EL (cell line): ENCODE measurements at regions not wholly inside any gene's neighbourhood (a gene's known extent, or its start where the extent isn't known, plus 50 kb on each side); places are given as distances from the start of the nearest gene placed in this dataset.

Source experiments
- DNase-seq: peaks from one replicate; pipeline ENCODE4 v3.0.0-alpha.2; 2016

DNA sequence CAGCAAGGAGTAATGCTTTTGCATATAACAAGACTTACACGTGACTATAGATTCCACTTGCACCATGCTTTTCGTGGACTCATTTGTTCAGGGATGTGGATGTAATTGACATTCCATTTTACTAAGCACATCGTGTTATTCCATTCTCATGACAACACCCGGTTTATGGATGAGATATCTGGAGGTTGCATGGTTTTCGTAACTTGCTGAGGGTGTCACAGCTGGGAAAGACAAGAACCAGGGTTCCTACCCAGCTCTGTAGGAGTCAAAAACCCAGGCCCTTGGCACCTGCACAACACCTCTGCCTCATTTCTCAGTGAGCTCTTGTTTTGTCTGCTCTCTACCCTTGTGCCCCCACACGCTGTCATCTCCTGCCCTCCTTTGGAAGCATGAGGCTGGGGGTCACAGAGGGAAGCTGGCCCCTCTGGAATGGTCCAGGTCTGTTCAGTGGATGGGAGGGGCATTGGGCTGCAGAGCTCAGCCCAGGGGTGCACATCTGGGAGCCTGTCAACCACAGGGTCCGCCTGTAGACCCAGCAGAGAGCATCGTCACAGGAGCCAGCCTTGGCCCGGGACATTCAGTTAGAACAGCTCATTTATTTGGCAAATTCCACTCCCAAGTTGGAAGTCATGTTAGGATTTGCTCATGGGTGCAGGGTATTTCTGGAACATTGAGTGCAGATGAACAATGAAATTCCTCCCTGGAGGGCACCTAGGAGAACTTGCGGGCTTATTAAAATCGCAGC, 120.1 kb upstream of the TWIST2 start:
- peak; percentile 79 for DNase-seq

DNA sequence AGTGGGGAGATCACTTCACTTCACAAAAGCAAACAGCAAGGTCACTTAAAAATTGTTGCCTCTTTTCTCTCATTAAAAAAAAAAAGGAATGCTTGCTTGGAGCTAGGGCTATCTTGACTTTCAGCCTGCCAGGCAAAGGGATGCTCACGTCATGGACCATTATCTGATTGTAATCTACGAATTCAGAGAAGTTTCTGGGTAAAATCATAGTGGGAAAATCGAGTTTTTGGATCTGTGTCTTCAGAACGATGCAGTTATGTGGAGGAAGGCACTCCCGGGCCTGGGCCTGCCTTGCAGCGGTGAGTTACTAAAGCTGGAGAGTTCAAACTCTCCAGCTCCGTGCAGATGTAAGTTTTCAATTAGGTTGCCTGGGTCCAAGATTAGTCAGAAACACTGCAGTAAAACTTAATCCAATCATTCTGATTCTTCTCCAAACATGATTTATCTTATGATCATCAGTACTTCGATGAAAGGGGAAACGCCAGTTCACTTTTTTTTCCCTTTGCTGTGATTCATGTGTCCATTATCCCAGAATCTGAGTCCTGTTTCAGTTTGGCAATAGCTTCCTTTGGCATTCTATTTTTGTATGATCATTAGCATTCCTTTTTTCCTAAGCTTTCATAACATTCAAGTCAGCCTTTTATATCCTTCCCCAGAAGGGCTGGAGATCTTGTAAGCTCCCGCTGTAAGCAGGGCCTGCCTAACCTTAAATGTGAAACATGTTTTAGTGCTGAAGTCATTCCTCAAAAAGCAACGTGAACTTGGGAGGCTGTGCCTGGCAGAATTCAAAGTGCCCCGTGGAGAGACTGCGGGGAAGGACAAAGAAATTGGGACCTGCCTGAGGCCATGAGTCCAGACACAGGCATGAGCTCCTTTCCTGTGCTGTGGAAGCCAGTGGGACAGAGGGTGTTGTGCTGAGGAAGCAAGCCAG, 119.3 kb upstream of the TWIST2 start:
- DNase-seq = peak; percentile 88

DNA sequence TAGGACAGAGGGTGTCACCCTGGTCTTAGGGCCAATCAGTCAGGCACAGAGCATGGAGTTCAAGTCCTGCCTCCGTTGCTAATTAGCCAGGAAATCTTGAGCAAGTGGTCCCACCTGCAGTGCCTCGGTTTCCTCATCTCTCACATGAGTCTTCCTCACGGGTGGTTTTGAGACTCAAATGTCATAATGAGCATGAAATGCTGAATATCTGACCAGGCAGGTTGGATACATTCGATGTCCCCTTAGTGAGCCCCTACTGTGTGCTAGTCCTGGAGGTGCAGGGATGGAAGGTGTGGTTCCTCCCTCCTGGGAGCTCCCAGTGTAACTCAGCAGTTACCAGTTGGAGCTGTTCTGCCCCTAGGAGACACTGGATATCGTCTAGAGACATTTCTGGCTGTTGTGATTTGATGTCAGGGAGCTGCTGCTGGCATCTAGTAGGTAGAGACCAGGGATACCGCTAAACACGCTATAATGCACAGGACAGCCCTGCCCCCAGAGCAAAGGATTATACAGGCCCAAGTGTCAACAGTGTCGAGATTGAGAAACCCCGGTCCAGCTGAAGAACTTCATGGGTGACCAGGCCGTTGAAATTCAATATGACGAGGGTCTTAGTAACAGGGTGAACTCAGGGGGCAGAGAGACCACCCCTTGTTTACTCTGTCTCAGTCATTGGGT, 118.5 kb upstream of the TWIST2 start:
- DNase-seq = no peak

DNA sequence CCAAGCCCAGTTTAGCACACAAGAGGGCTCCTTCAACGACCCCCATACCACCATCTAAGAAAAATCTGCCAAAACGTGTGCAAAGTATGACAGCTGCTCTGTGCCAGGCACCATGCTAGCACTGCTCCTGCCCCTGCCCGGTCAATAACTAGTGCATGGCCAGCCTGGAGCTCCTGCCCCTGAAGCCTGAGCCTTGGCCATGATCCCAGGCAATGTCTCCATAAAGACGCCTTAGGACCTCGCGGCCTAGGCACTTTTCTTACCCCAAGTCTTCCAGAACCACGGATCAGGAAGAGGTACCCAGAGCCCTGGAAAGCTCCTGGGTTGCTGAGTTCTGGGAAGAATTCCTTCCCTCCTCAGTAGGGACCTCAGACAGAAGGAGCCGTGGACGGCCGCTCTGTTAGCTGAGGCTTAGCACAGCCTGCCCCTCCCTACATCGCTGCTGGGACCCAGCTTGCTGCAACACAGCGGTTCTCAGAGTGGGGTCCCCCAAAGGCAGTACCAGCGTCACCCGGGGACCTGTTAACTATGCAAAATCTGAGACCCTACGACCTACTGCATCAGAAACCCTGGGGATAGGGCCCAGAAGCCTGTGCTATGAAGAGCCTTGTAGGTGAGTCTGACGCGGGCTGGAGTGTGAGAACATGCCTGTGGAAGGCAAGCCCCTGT, 117.8 kb upstream of the TWIST2 start:
- no peak for DNase-seq

DNA sequence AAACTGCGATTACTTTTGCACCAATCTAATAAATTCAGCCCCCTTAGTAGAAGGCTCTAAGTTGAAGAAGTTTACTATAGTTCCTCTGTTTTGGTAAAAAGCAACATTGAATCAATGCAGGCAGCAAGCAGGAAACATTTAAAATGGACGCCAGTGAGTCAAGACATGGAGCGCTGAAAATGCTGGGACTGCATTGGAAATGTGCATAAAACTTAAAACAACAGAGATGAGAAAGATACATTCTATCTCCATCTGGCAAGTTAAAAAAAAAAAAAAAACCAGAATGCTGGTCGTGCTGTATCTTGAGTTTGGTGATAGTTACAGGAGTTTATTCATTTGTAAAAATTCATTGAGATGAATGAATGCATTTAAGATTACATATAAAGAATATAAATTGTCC, 117.0 kb upstream of the TWIST2 start:
- DNase-seq = no peak

GRCh38 chr2:238731961-238732360, 115.9 kb upstream of the TWIST2 start:
- no peak for DNase-seq

DNA sequence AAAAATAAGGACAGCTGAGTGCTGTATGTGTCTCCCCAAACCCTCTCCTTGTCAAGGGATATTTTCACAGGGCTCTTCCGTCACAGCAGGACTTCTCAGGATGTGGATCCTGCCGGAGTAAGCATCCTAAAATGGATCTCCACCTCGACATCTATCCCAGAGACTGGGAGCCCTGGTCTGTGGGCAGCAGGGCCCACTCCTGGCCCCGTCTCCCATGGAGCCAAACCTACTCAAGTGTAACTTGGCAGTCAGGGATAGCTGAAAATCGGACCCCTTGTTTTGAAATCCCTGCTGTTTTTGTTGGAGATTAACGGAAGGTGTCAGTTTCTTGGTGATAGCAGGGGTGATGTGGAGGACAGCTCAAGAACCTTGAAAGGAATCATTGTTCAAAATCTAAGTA, 109.0 kb upstream of the TWIST2 start:
- no peak for DNase-seq

- DNase-seq = no peak
Measured at GRCh38 chr2:238739668-238740067, 108.2 kb upstream of the TWIST2 start.

- DNase-seq = no peak
Measured at GRCh38 chr2:238741277-238741676, 106.6 kb upstream of the TWIST2 start.

DNA sequence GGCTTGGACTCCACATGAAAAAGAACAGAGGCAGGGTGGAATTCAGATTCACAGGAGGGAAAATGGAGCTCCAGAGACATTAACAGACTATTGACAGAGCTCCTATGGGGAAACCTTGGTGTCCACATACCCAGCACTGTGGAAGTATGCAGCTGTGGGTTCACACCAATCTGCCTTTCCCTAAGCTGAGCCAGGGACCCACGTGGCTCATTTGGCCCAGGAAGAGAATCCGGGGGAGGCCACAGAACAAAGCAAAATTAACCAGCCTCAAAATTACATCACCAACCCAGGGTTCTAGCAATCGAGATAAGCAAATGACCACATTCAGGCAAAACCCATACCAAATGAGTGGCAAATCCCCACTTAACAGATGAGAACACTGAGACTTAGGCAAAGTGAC, 105.8 kb upstream of the TWIST2 start:
- no peak for DNase-seq

GRCh38 chr2:238742664-238743063, 105.2 kb upstream of the TWIST2 start:
- DNase-seq = no peak

- no peak for DNase-seq
Measured at GRCh38 chr2:238743243-238744065, 104.4 kb upstream of the TWIST2 start.

DNA sequence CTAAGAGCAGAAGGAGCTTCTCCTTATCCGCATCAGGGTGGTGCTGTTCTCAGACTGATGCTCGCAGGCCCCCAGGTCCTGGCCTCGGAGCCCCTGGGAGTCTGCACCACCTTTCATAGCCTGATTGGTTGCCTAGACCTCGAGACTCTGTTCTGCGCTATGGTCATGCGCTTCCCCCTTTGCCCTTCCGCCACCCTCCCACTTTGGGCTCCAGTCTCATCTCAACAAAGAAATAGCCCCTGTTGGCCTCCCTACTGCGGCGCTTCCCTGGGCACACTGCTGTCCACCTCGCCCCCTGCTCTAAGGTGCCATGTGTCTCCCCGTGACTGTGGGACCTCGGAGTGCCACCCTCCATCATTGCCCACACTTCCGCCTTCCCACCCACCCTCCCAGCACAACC, 102.9 kb upstream of the TWIST2 start:
- DNase-seq = no peak

DNA sequence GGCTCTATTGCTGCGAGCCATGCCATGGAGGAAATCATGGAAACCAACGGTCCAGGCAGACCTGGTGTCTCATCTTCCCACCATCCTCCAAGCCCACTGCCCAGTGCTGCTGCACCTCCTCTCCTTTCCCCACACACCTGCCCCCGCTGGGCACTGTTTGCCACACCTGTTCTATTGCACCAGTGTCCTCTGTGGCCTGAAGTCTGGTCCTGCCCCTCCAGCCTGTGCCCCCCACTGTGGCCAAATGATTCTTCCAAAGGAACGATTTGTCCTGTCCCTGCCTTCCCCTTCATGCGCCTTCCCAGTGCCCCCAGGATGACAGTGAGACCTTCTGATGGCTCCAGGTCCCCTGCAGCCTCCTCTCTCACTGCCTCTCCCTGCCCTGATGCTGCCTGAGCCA, 101.9 kb upstream of the TWIST2 start:
- no peak for DNase-seq

DNA sequence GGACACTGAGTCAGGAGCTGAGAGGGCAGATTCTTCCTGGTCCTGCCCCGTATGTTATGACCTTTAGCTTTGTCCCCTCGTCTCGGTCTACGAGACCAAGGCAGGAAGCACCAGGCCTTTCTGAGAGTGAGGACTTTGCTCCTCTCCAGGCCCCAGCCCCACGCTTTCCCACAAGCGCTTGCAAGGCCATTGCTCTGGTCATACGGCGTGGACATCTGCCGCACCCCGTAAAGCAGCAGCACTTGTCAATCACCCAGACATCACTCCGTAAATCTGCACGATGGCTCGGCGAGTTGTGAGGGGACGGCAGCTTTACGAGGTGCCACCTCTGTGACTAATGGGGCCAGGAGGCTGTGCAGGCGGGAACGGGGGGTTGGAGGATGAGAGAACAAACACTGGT, 100.8 kb upstream of the TWIST2 start:
- no peak for DNase-seq

DNA sequence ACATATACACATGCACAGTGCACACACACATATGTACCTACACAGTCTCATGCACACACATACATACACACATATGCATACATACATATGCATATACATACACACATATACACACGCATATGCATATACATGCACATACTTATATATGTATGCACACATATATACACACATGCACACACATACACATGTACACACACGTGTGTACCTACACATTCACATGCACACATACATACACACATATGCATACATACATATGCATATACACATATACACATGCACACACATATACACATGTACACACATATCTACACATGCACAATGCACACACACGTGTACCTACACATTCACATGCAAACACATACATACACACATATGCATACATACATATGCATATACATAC, 100.3 kb upstream of the TWIST2 start:
- DNase-seq = no peak

DNA sequence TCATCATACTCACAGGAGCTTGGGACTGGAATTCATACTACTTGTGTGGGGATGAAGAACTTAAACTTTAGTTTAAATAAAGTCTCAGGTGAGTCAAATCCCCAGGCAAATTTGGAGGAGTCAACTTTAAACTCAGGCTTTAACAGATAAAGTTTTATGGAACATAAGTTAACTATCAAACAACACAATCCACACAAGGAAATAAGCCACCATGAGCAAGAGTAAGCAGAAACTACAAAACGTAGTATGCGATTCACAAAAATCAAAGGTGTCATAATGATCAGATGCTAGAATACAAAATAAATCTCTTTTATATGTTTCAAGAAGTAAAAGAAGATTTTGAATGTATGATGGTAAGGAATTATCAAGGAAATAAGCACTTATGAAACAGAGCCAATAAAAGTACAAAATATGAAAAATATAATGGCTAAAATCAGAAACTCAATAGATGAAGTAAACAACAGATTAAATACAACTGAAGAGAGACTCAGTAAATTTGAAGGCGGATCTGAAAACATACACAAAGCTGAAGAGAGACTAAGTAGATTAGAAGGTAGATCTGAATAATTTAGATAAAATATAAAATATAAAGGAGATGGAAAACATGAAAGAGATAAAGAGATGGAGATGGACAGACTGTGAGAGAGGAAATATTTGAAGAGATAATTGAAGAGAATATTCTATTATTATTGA, 97.5 kb upstream of the TWIST2 start:
- no peak for DNase-seq

DNA sequence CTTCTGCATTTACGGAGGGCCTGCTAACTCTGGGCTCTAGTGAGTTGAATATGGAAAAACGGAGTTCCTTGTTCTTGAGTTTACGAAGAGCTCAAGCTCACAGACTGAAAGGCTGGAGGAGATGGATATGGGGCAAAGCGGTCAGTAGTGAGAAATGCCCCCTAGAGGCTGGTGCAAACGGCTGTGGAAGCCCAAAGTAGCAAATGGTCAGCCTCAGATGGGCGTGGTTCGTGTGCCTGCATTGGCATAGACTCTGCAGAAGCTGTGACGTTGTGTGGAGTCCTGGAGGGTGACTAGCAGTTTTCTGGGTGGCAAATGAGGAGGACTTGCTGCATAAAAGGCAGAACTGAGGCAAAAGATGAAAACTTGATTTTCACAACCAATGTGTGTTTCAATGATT, 93.6 kb upstream of the TWIST2 start:
- no peak for DNase-seq

DNA sequence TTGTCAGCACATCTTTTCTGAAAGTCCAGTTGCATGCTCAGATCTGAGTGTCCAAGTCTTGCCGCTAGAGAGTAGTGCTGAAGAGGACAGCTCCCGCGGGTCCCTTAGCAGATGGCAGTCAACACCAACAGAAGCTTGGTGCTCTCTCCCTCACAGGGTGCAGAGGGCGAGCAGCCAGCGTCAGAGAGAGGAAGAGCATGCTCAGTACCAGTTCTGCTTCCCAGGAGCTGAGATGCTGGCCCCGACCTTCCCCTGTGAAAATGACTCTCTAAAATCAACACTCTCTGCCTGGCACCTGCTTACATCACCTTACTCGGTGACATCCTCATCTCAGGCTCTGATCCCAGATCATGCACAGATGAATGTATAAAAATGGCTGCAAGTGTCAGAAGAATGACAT, 86.0 kb upstream of the TWIST2 start:
- peak; percentile 20 for DNase-seq

- no peak for DNase-seq
Measured at GRCh38 chr2:238763471-238763995, 84.4 kb upstream of the TWIST2 start.

DNA sequence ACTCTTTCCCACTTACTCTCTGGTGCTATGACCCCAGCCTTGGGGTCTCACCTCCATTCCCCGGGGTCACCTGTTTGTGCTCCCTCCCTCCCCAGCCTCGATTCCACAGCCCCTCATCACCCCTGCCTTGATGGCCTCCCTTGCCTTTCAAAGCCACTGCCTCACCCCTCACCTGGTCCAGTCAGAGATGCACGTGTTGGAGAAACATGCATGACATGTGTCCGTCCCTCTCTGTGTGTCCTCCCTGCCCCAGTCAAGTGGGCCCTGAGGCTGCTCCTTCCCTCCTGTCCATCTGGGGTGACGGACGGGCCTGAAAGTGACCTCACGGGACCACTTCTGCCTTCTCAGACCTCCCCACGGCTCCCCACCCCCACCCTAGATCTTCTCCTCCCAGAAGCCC, 82.3 kb upstream of the TWIST2 start:
- no peak for DNase-seq
